Left colon (tissue), 2 donors: ENCODE measurements at regions not wholly inside any gene's neighbourhood (a gene's known extent, or its start where the extent isn't known, plus 50 kb on each side); places are given as distances from the start of the nearest gene placed in this dataset.

Source experiments
- ATAC-seq: fragments of 200-7000 bp; cut with Tn5 transposase; one replicate; pipeline ENCODE4 v1.9.1; 2020; ENCODE audit warnings: mild to moderate bottlenecking, moderate library complexity
- DNase-seq, 2 donors: peaks; one replicate each; pipeline ENCODE4 v3.0.0-alpha.2; 2020
- intact Hi-C, 2 donors: fragments of 100-400 bp; cut with DNase I in 1 of 2; cut with micrococcal nuclease in 1 of 2; formaldehyde crosslinking; loops; one replicate each; pipeline versions ENCODE4 v1.11.2 to v1.14.0; 2022; cut with DNase I, micrococcal nuclease
- donor health status: DM: no; HTN: no; CAD: no.
- donor health status: DM: yes; HTN: yes; CAD: no.

DNA sequence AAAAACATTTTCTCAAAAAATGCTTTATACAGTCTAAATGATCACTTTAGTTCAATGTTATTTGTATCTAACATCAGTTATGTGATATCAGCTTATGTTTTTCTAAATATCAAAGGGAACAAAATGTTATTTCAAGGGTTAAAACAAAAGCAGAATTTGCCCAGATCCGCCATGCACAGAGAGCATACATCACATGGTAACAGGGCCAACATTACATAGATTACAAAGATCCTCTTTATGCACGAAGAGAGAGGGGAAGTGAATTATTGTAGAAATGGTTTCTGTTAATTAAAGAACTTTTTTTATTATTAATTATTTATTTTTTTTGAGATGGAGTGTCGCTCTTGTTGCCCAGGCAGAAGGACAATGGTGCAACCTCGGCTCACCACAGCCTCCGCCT lies 100.8 kb upstream of the MME start:
- intact Hi-C loops, result no loop called here
- no peak for DNase-seq
- ATAC-seq, result no peak

DNA sequence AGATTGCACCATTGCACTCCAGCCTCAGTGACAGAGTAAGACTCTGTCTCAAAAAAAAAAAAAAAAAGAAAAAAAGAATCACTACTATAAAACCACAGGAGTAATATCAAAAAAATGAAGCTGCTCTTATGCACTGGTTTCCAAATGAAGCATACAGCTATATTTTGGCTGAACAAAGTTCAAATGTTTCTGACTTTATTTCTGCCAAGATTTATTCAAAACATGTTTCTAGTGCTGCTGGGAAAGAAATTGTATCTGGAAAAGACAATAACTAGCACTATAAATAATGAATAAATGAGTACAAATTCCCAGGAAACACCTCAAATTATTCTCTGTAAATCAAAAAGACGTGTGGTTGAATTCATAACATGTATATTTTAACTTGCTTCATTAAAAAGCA lies 102.5 kb upstream of the MME start:
- ATAC-seq (no peak), DNase-seq (no peak)
- intact Hi-C loops, result no loop called here

DNA sequence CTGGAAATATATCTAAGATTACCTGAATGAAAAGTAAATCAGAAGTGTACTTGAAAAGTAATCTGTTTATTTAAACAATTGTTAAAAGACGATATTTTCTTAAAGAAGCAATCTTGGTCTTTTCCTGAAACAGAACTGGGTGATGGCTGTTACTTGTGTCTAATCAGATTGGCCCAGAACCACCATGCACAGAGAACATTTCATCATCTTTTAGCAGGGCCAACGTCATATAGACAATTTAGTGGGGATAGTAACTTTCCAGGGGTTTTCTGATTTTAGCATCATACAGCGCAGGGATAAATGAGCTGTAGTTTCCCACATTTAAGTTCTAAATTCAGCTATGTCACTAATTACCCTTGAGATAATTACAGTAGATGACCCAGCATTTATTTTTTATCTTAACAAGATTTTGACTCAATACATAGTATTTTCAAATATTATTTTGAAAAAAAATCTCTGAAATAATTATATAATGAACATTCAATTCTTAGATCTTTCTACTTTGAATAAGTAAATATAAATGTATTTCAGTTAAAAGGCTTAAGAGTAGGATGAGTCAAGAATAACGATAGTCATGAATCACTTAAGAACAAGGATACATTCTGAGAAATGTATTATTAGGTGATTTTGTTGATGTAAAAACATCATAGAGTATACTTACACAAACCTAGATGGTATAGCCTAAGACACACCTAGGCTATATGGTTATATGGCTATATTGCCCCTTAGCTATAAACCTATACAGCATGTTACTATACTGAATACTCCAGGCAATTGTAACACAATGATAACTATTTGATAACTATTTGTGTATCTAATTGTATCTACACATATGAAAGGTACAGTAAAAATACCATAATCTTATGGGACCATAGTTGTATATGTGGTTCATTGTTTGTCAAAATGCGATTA lies 103.8 kb upstream of the MME start:
- ATAC-seq, result peak; percentile 85
- no peak for DNase-seq
- intact Hi-C loops, result no loop called here

- ATAC-seq, result no peak
- intact Hi-C loops, result no loop called here
- no peak for DNase-seq
These were observed 106.3 kb upstream of the MME start for GRCh38 chr3:154973851-154974250.

DNA sequence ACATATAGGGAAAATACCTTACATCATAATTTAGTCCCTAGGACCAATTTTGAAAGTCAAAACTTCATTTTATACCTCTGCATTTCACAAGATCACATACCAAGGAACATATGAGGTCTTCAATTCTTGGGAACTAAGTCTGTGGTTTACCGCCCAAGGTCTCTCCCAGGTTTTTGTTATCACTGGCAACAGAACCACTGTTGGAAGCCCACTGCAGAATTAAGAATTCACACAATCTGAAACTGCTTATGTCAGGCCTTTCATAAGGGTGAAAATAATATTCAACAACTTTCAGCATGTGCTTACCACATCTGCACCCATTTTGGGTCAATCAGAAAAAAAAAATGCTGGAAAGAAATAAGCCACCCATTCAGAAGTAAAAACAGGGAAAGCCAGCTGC lies 107.2 kb upstream of the MME start:
- ATAC-seq, result no peak

GRCh38 chr3:154971771-154972326 lies 108.3 kb upstream of the MME start:
- intact Hi-C loops, result no loop called here
- no peak for ATAC-seq
- no peak for DNase-seq

More for the DNA sequence above, 107.2 kb upstream of the MME start:
- DNase-seq, result no peak
- intact Hi-C loops, result no loop called here

GRCh38 chr3:154971341-154971740 lies 108.8 kb upstream of the MME start:
- no peak for ATAC-seq
- no peak for DNase-seq
- intact Hi-C loops, result no loop called here

DNA sequence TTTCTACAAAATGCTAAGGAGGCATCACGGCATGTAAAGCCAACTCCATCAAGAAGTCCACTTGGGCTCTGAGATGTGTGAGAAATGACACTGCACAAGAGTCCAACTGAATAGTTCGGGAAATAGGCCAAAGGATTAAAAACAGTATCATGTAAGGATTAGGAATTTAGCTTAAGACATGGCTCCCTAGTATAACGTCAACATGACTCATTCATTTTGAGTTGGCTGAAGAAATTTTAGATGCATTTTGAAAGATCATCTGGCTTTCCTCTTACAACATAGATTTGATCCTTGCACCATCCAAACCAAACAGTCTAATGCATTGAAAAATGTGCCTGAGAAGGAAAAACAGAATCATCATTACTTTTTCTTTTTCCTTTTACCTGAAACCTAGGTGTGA lies 109.3 kb upstream of the MME start:
- DNase-seq (no peak), ATAC-seq (no peak)
- intact Hi-C loops, result no loop called here

DNA sequence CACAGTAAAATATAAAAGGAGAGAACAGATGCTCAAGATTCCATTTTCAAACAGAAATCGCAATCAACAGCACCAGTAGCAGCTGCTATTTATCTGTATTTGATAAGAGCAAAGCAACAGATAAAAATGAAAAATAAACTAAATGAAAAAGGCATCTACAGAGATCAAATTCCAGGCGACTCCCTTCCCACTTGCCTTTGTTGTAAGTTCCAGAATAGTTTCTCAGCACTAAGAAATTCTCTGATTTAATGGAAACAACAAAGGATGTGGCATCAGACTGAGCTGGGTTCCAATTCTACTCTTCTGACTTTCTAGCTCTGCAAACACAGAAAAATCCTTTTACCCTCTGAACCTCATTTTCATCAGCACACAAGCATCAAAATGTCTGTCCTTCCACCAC lies 110.8 kb upstream of the MME start:
- ATAC-seq, result no peak
- intact Hi-C loops, result no loop called here
- no peak for DNase-seq

DNA sequence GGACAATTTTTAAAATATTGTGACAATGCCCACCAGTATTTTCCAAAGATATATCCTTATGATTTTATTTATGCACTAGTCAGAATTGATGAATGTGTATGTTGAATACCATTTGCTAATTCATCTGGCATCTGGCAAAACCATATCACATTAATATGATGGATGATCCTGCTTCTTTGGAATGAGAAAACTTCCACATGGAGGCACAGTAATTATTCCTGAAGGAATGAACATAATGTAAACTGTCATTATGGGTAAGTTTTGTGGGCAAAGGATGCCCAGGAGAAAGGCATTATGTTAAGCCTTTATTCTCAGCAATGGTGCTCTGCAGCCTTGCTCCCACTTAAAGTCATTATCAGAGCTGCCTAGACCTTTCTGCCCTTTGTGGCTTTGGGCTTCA lies 113.0 kb upstream of the MME start:
- intact Hi-C loops, result no loop called here
- ATAC-seq, result no peak
- no peak for DNase-seq

DNA sequence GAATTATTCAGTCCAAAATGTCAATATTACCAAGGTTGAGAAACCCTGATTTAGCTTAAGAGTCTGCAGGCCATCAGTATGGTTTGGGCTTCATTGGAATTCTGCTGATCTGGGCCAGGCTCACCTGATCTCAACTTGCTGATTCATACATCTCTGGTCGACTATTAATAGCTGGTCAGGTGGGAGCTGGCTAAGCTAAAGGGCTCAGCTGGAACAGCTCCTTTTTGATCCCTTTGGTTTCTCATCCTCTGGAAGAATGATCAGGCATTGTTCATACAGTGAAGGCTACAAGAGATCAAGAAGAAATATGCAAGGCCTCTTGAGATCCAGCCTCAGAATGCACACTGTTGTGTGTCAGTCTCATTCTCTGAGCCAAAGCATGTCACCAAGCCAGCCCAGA lies 123.3 kb upstream of the MME start:
- intact Hi-C loops, result no loop called here
- DNase-seq (no peak), ATAC-seq (no peak)

- intact Hi-C loops, result no loop called here
- ATAC-seq, result no peak
- no peak for DNase-seq
These were observed 124.1 kb upstream of the MME start for GRCh38 chr3:154955907-154956533.

GRCh38 chr3:154954757-154955156 lies 125.4 kb upstream of the MME start:
- ATAC-seq (peak; percentile 70), DNase-seq (no peak)
- intact Hi-C loops, result no loop called here

DNA sequence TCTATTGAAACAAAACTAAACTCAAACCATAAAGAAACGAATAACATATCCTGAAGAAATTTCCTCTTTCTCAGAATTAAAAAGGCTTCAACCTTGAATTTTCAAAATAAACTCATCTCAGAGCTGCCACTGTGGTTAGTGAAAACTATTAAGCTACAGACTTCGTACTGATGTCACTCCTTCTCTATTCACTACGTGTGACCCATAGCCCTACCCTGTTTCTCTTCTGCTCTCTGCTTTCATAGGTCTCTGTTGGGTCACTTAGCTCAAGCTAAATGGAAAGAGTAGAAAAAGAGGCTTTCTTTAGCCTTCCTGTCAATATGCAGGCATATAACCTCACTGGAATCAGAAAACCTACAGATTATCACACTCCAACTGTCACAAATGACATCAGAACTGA lies 126.6 kb upstream of the MME start:
- ATAC-seq (no peak), DNase-seq (no peak)
- intact Hi-C loops, result no loop called here

DNA sequence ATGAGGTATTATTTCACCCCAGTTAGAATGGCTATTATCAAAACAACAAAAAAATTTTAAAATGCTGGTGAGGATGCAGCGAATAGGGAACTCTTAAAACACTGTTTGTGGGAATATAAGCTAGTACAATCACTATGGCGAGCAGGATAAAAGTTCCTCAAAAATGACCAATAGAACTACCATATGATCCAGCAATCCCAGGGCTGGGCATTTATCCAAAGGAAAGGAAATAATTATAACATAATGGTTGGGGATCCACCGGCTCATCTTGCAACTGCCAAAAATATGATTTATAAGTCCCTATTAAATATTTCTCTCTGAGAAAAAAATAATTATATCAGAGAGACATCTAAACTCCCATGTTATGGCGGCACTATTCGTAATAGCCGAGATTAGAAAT lies 127.6 kb upstream of the MME start:
- ATAC-seq (no peak), DNase-seq (no peak)
- intact Hi-C loops, result no loop called here

DNA sequence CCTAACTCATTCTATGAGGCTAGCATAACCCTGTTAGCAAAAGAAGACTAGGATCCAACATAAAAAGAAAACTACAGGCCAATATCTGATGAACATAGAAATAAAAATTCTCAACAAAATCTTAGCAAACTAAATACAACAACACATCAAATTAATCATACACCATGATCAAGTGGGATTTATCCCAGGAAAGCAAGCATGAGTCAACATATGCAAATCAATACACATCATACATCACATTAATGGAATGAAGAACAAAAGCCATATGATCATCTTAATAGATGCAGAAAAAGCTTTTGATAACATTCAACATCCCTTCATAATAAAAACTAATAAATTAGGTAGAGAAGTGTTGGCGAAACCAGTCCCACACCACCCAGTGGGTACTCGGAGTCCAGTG lies 136.1 kb upstream of the MME start:
- no peak for ATAC-seq
- no peak for DNase-seq

DNA sequence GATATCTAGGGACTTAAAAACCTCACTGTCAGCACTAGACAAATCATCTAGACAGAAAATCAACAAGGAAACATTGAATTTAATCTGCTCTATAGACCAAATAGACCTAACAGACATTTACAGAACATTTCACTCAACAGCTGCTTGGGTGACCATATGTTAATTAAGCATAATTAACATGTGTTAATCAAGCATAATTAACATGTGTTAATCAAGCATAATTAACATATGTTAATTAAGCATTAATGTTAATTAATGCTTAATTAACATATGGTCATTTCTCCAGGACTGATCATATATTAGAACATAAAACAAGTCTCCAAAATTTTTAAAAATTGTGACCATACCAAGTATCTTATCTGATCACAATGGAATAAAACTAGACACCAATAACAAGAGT lies 137.3 kb upstream of the MME start:
- DNase-seq (no peak), ATAC-seq (no peak)
- intact Hi-C loops, result no loop called here

More for the DNA sequence above, 136.1 kb upstream of the MME start:
- intact Hi-C loops, result no loop called here

DNA sequence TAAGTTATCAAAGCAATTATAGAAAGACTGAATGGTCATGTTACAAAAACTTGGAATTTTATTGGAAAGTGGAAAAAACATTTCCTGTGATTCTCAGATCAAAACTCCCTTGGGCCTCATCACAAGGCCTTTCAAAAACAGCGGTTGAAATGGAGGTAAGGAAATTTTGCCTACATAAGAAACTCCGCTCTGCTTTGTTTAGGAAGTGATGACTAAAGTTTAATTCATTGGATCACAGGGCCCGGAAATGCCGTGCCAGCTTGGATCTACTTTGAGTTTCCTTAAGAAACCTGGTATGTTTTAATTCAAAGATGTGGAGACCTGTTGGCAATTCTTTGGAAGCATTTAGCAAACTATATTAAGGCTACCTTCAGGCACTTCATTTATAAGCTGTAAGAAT lies 143.9 kb upstream of the MME start:
- ATAC-seq, result no peak
- no peak for DNase-seq
- intact Hi-C loops, result no loop called here

- ATAC-seq, result no peak
- intact Hi-C loops, result no loop called here
- no peak for DNase-seq
These were observed 146.5 kb upstream of the MME start for GRCh38 chr3:154933581-154933980.

DNA sequence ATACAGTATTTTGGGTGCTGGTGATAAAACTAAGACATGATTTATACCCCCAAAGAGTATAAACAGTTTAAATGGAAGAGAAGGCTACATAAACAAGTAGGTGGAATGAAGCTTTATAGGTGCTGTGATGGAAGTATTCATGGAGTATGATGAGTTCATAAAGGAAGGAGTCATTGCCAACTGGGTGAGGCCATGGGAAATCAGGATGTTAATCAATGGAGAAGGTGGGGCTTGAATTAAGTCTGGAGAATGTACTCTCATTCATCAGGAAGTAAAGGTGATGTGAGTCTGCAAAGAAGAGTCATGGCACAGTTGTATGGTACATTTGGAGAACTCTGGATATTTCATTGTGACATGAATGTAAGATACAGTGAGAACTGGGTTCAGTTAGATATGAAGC lies 147.5 kb upstream of the MME start:
- DNase-seq, result no peak
- no peak for ATAC-seq
- intact Hi-C loops, result no loop called here
